ENCODE measurements at regions not wholly inside any gene's neighbourhood (a gene's known extent, or its start where the extent isn't known, plus 50 kb on each side); places are given as distances from the start of the nearest gene placed in this dataset.

DNA sequence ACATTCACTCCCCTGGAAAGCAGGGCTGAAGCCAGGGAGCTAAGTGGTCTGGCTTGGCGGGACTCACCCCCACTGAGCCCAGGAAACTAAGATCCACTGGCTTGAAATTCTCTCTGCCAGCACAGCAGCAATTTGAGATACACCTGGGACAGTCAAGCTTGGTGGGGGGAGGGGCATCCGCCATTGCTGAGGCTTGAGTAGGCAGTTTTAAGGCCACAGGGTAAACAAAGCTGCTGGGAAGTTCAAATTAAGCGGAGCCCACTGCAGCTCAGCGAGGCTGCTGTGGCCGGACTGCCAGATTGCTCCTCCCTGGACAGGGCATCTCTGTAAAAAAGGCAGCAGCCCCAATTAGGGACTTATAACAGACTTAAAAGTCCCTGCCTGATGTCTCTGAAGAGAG lies 108.2 kb upstream of the FAM13C start:
- no peak overlapping the region for H3K4me3 ChIP-seq (ENCODE audit: low read depth, low read length, poor library complexity, severe bottlenecking)
- H3K9ac ChIP-seq (ENCODE audit: low read length), result no peak overlapping the region
- no peak overlapping the region for H3K27ac ChIP-seq (ENCODE audit: low read depth, low read length, poor library complexity, severe bottlenecking)
- H3K4me1 ChIP-seq (ENCODE audit: insufficient read depth, low read length, severe bottlenecking), result no peaks in the 10 kb centered on the region
- H3K36me3 ChIP-seq (ENCODE audit: insufficient read depth, low read length), result no peaks in the 10 kb centered on the region
- TF ChIP-seq, protein P1, sequence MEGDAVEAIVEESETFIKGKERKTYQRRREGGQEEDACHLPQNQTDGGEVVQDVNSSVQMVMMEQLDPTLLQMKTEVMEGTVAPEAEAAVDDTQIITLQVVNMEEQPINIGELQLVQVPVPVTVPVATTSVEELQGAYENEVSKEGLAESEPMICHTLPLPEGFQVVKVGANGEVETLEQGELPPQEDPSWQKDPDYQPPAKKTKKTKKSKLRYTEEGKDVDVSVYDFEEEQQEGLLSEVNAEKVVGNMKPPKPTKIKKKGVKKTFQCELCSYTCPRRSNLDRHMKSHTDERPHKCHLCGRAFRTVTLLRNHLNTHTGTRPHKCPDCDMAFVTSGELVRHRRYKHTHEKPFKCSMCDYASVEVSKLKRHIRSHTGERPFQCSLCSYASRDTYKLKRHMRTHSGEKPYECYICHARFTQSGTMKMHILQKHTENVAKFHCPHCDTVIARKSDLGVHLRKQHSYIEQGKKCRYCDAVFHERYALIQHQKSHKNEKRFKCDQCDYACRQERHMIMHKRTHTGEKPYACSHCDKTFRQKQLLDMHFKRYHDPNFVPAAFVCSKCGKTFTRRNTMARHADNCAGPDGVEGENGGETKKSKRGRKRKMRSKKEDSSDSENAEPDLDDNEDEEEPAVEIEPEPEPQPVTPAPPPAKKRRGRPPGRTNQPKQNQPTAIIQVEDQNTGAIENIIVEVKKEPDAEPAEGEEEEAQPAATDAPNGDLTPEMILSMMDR (IDR thresholded peaks at IDR 0.05; ENCODE audit: low read length), result no peak
- TF ChIP-seq EZH2 (IDR thresholded peaks at IDR 0.05; ENCODE audit: borderline replicate concordance, low read length), result no peak
- H3K9me2 ChIP-seq (ENCODE audit: low read depth, low read length), result no peaks in the 10 kb centered on the region
- H3F3A ChIP-seq (ENCODE audit: insufficient read depth, low read length), result no peaks in the 10 kb centered on the region
- H3K27me3 ChIP-seq (ENCODE audit: insufficient read depth, low read length), result no peaks in the 10 kb centered on the region
- no peaks in the 10 kb centered on the region for H3K79me2 ChIP-seq (ENCODE audit: insufficient read depth, low read length)
- no peak overlapping the region for H2AFZ ChIP-seq (ENCODE audit: low read length)
- H4K20me1 ChIP-seq (ENCODE audit: insufficient read depth, low read length), result no peaks in the 10 kb centered on the region
- H3K9me3 ChIP-seq (ENCODE audit: low read length), result no peaks in the 10 kb centered on the region
- no peak overlapping the region for H3K4me2 ChIP-seq (ENCODE audit: low read length)

DNA sequence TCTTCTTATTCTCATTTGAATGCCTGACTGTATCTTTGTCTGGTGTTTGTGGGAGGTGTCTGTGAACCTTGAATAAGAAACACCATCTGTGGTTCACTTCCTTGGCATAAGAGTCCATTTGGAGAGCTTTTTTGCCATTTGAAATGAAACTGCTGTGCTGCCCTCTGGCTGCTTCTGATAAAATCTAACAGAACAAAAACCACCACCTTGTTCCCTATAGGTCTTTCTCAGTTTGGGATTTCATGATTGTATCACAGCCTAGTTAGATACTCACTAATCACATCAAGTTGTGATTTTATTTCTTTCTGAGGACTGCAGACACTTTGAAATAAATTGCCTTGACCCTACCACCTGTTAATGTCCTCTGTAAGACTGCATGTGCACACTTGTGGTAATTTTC lies 102.7 kb upstream of the FAM13C start:
- H3K9me2 ChIP-seq (ENCODE audit: low read depth, low read length), result no peaks in the 10 kb centered on the region
- no peaks in the 10 kb centered on the region for H3K36me3 ChIP-seq (ENCODE audit: insufficient read depth, low read length)
- H3K27me3 ChIP-seq (ENCODE audit: insufficient read depth, low read length), result no peaks in the 10 kb centered on the region
- no peaks in the 10 kb centered on the region for H3K4me1 ChIP-seq (ENCODE audit: insufficient read depth, low read length, severe bottlenecking)
- H3K9ac ChIP-seq (ENCODE audit: low read length), result no peak overlapping the region
- H2AFZ ChIP-seq (ENCODE audit: low read length), result no peak overlapping the region
- no peaks in the 10 kb centered on the region for H3K9me3 ChIP-seq (ENCODE audit: low read length)
- H3K27ac ChIP-seq (ENCODE audit: low read depth, low read length, poor library complexity, severe bottlenecking), result no peak overlapping the region
- no peaks in the 10 kb centered on the region for H3K79me2 ChIP-seq (ENCODE audit: insufficient read depth, low read length)
- H3K4me3 ChIP-seq (ENCODE audit: low read depth, low read length, poor library complexity, severe bottlenecking), result no peak overlapping the region
- H3F3A ChIP-seq (ENCODE audit: insufficient read depth, low read length), result no peaks in the 10 kb centered on the region
- H4K20me1 ChIP-seq (ENCODE audit: insufficient read depth, low read length), result no peaks in the 10 kb centered on the region
- TF ChIP-seq, protein P1 (IDR thresholded peaks at IDR 0.05; ENCODE audit: low read length), result peak; percentile 21; the same call in 1 of the 2 replicates
- no peak for TF ChIP-seq EZH2 (IDR thresholded peaks at IDR 0.05; ENCODE audit: borderline replicate concordance, low read length)
- H3K4me2 ChIP-seq (ENCODE audit: low read length), result no peak overlapping the region

DNA sequence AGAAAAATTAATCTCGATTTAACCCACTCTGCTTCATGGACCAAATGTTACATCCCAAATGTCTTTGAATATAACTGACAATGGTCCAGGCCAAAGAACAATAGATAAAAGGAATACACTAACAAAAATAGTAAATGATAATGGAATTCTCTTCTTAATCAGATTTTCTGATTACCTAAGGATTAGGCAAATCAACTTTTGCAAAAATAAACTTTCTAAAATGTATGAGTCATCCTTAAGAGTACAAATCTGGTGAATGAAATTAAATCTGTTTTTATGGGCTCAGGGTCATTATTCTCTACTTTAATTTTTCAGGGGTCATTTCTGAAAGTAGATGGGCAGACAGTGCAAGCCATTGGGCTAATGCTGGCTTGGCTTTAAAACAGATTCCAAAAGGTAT lies 102.1 kb upstream of the FAM13C start:
- Histone ChIP-seq H3K9me2 (ENCODE audit: low read depth, low read length) (no peaks in the 10 kb centered on the region), H3K4me2 (ENCODE audit: low read length) (no peak overlapping the region), H3K4me3 (ENCODE audit: low read depth, low read length, poor library complexity, severe bottlenecking) (no peak overlapping the region)

More for the DNA sequence above, 102.1 kb upstream of the FAM13C start:
- Histone ChIP-seq H3K9ac (ENCODE audit: low read length) (no peak overlapping the region), H3K27ac (ENCODE audit: low read depth, low read length, poor library complexity, severe bottlenecking) (no peak overlapping the region), H2AFZ (ENCODE audit: low read length) (no peak overlapping the region), H3F3A (ENCODE audit: insufficient read depth, low read length) (no peaks in the 10 kb centered on the region), H3K79me2 (ENCODE audit: insufficient read depth, low read length) (no peaks in the 10 kb centered on the region), H3K36me3 (ENCODE audit: insufficient read depth, low read length) (no peaks in the 10 kb centered on the region), H4K20me1 (ENCODE audit: insufficient read depth, low read length) (no peaks in the 10 kb centered on the region), H3K4me1 (ENCODE audit: insufficient read depth, low read length, severe bottlenecking) (no peaks in the 10 kb centered on the region), H3K27me3 (ENCODE audit: insufficient read depth, low read length) (no peaks in the 10 kb centered on the region), H3K9me3 (ENCODE audit: low read length) (no peaks in the 10 kb centered on the region)
- TF ChIP-seq, protein P1 (IDR thresholded peaks at IDR 0.05; ENCODE audit: low read length), result no peak
- TF ChIP-seq EZH2 (IDR thresholded peaks at IDR 0.05; ENCODE audit: borderline replicate concordance, low read length), result no peak

Measured in OCI-LY1 (cell line).